ENCODE measurements at regions not wholly inside any gene's neighbourhood (a gene's known extent, or its start where the extent isn't known, plus 50 kb on each side); places are given as distances from the start of the nearest gene placed in this dataset.
"Not testable (repeated sequence)": the region's sequence is repeated elsewhere in the genome, so short reads cannot be mapped to it uniquely, and the experiment has no call there.

DNA sequence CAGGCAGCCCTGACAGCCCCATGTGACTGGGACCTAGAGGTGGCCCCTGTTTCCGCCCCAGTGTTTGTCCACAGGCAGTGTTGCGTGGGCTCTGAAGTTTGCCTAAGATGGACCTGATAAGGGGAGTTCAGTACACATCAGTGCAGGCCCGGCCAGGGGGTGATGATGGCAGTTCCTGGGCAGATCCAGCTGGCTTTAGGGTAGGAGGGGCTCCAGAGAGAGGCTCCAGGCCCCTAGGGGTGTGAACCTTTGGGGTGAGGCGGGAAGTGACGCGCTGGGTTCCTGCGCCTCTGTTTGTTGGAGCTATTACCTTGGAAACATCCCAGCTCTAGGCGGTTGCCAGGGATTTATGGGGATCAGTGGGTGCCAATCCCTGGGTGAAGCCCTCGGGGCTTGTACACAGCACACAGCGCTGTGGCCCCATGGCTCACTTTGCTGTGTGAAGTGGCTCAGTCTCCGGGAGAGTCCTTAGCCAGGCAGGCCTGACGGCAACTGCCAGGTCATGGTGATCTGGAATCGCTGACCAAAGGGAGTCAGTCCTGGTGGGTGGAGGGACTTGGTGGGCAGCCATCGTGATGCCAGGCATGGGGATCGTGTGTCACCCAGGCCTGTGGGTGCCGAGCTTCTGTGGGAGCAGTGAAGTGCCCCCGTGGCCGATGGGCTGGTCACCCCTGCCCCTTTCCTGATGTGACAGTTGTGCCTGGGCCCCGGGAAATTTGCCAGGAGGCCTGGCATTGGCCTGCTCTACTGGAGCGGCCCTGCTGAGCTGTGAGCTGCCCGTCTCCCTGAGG lies 146.1 kb downstream of the SEC14L1 start:
- H3K9me3 ChIP-seq = no peaks in the 10 kb centered on the region
- peak; percentile 90 to 92 for DNase-seq (ENCODE audit: low spot score in 2 of 2)
- H3K36me3 ChIP-seq = no peaks in the 10 kb centered on the region
- TF ChIP-seq POLR2AphosphoS5 (IDR thresholded peaks at IDR 0.05) (peak; percentile 19 to 62 (median 29)), POLR2A (IDR thresholded peaks at IDR 0.05) (no peak)
- H3K27ac ChIP-seq = peak overlapping the region; percentile 97 to 98
- H3K4me3 ChIP-seq = peak overlapping the region in 1 of 3 donors; percentile 44
- peaks cover 6 to 18% of the 10 kb centered on the region in 2 donors for H3K4me1 ChIP-seq
- H3K27me3 ChIP-seq = no peaks in the 10 kb centered on the region
- intact Hi-C loops (cut with DNase I; ENCODE audit: low total_unique reads) = no loop called here

DNA sequence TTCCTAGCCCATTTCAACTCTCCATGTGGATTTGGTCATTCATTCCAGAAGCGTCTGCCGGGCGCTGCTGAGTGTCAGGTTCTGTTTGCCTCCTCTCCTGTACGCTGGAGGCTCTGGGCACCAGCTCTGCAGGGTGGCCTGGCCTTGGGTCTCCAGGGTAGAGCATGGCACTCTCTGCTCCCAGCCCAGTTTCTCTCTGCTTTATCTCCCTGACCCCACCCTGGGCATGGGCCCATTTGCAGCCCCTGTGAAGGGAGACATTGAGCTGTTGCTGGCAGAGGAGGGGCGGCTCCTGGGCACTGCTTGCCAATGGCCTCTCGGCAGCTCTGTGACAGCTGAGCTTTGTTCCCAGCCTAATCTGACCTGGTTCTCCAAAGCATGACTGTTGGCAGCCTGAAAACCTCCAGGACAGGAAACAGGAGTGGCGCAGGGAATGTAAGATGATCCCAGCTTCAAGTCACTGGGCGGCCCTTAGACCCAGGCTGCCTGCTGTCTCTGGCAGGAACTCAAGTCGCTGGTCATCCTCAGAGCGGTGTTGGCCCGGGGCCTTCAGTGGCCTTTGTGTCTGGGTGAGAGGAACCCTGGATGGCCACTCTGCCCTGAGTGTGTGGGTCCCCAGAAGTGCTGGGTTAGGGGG lies 146.8 kb downstream of the SEC14L1 start:
- peak overlapping the region in 2 of 3 donors; percentile 4 to 44 for H3K4me3 ChIP-seq
- no peaks in the 10 kb centered on the region for H3K9me3 ChIP-seq
- H3K4me1 ChIP-seq = peaks cover 6 to 18% of the 10 kb centered on the region in 2 donors
- TF ChIP-seq POLR2AphosphoS5 (IDR thresholded peaks at IDR 0.05) (peak in 1 of 3 donors; percentile 60), POLR2A (IDR thresholded peaks at IDR 0.05) (no peak)
- TF ChIP-seq, protein P1, sequence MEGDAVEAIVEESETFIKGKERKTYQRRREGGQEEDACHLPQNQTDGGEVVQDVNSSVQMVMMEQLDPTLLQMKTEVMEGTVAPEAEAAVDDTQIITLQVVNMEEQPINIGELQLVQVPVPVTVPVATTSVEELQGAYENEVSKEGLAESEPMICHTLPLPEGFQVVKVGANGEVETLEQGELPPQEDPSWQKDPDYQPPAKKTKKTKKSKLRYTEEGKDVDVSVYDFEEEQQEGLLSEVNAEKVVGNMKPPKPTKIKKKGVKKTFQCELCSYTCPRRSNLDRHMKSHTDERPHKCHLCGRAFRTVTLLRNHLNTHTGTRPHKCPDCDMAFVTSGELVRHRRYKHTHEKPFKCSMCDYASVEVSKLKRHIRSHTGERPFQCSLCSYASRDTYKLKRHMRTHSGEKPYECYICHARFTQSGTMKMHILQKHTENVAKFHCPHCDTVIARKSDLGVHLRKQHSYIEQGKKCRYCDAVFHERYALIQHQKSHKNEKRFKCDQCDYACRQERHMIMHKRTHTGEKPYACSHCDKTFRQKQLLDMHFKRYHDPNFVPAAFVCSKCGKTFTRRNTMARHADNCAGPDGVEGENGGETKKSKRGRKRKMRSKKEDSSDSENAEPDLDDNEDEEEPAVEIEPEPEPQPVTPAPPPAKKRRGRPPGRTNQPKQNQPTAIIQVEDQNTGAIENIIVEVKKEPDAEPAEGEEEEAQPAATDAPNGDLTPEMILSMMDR (IDR thresholded peaks at IDR 0.05) = no peak
- intact Hi-C loops (cut with DNase I; ENCODE audit: low total_unique reads) = no loop called here
- H3K27me3 ChIP-seq = no peaks in the 10 kb centered on the region
- DNase-seq (ENCODE audit: low spot score in 2 of 2) = peak; percentile 87 to 91
- no peaks in the 10 kb centered on the region for H3K36me3 ChIP-seq
- peak overlapping the region; percentile 97 to 98 for H3K27ac ChIP-seq

DNA sequence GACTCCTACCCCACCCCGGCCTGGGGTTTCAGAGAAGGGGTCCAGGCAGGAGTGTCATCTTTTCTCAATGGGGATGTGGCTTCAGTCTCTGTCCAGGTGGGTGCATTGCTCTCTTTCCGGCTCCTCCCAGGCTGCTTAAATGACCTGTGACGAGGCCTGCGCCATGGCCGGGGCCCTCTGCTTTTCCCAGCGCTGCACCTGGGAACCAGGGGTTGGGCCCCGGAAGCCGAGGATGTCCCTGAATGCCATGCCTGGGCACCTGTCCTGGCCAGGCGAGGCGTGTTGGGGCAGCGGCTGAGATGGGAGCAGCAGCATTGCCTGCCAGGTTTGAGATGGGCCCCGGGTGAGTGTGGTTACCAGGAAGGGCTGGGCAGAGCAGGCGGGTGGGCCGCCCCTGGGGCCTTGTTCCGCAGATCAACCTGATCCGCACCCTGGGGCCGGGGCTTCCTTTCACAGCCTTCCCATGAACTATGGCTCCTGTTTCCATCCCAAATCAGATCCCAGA lies 147.4 kb downstream of the SEC14L1 start:
- DNase-seq (ENCODE audit: low spot score in 2 of 2) = peak in 1 of 2 donors; percentile 61
- H3K4me1 ChIP-seq = peaks cover 6 to 18% of the 10 kb centered on the region in 2 donors
- no peaks in the 10 kb centered on the region for H3K27me3 ChIP-seq
- peak overlapping the region in 2 of 3 donors; percentile 4 to 44 for H3K4me3 ChIP-seq
- no peaks in the 10 kb centered on the region for H3K36me3 ChIP-seq
- TF ChIP-seq POLR2AphosphoS5 (IDR thresholded peaks at IDR 0.05) (no peak), POLR2A (IDR thresholded peaks at IDR 0.05) (no peak)
- TF ChIP-seq, protein P1 (IDR thresholded peaks at IDR 0.05) = no peak
- intact Hi-C loops (cut with DNase I; ENCODE audit: low total_unique reads) = no loop called here
- H3K9me3 ChIP-seq = no peaks in the 10 kb centered on the region
- peak overlapping the region; percentile 97 to 98 for H3K27ac ChIP-seq

DNA sequence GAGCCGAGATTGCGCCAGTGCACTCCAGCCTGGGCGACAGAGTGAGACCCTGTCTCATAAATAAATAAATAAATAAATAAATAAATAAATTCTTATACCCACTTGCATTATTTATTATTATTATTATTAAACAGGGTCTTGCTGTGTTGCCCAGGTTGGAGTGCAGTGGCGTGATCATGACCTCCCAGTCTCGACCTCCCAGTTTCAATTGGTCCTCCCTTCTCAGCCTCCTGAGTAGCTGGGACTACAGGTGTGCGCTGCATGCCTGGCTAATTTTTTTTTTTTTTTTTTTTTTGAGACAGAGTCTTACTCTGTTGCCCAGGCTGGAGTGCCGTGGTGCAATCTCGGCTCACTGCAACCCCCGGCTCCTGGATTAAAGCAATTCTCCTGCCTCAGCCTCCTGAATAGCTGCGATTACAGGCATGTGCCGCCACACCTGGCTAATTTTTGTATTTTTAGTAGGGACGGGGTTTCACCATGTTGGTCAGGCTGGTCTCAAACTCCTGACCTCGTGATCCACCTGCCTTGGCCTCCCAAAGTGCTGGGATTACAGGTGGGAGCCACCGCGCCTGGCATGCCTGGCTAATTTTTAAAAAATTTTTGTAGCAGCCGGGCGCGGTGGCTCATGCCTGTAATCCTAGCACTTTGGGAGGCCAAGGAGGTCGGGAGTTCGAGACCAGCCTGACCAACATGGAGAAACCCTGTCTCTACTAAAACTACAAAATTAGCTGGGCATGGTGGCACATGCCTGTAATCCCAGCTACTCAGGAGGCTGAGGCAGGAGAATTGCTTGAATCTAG lies 150.2 kb downstream of the SEC14L1 start:
- H3K4me3 ChIP-seq; DNase-seq (ENCODE audit: low spot score in 2 of 2); H3K4me1 ChIP-seq; H3K27me3 ChIP-seq; H3K9me3 ChIP-seq; H3K36me3 ChIP-seq; intact Hi-C loops (cut with DNase I; ENCODE audit: low total_unique reads); H3K27ac ChIP-seq: not testable (repeated sequence)

DNA sequence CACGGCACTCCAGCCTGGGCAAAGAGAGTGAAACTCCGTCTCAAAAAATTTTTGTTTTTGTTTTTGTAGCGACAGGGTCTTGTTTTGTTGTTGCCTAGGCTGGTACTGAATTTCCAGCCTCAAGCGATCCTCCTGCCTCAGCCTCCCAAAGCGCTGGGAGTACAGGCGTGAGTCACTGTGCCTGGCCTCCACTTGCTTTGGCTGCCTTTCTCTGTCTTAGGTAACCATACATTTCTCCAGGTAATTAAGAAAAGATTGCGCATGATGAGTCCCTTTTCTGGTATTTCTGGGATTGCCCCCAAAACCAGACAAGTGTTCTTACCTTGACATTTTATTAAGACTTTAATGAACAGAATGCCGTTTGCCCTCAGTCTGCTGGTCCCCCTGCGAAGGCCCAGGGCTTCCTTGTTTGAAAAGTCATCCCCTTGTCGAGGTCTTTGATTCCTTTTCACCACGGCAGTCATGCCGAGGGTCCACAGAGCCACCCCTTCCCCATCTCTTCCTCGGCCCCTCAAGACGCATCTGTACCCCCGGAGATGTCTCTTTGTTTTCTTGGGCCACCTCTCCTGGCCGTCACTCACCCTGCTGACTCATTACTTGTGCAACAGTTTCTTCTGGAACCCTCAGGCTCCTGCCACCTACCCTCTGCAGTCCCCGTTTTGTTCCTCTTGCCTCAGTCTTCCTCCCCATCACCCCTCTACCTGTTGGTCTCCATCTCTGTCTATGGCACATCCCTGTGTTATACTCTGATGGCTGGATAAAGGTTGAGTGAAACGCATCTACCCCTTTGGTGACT lies 151.0 kb downstream of the SEC14L1 start:
- Histone ChIP-seq H3K27me3 (no peaks in the 10 kb centered on the region), H3K27ac (peak overlapping the region in 1 of 2 donors; percentile 21), H3K4me3 (no peak overlapping the region), H3K36me3 (no peaks in the 10 kb centered on the region), H3K4me1 (peaks cover 0 to 4% of the 10 kb centered on the region in 2 donors), H3K9me3 (no peaks in the 10 kb centered on the region)
- DNase-seq (ENCODE audit: low spot score in 2 of 2) = no peak
- intact Hi-C loops (cut with DNase I; ENCODE audit: low total_unique reads) = no loop called here
- TF ChIP-seq, protein P1 (IDR thresholded peaks at IDR 0.05) = no peak
- no peak for TF ChIP-seq POLR2AphosphoS5 (IDR thresholded peaks at IDR 0.05)

Data from breast epithelium (tissue), 4 donors.